ENCODE measurements at regions not wholly inside any gene's neighbourhood (a gene's known extent, or its start where the extent isn't known, plus 50 kb on each side); places are given as distances from the start of the nearest gene placed in this dataset.

DNA sequence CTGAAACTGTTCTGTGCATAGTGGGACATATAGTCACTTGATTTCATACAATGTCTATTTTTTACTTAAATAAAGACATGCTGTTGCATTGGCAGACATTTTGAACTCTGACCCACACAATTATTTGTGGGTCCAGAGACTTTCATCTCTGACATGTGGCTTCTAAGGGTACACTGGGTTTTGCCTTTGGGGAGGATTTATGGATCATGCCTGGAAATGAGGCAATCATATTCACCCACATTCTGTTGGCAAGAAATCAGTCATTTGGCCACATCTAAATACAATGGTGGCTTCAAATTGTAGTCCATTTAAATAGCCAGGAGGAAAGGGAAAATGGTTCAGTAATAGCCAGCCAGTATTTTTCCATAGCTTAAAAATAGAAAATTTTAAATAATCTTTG is 238.3 kb upstream of the KLF12 start:
- no peak overlapping the region for H3K9ac ChIP-seq (ENCODE audit: insufficient read depth, low read depth, low read length)
- H2AFZ ChIP-seq (ENCODE audit: low read length): no peak overlapping the region
- H3K9me3 ChIP-seq (ENCODE audit: low read length): no peaks in the 10 kb centered on the region
- no peaks in the 10 kb centered on the region for H3K79me2 ChIP-seq (ENCODE audit: insufficient read depth, low read length)
- TF ChIP-seq, protein P1, sequence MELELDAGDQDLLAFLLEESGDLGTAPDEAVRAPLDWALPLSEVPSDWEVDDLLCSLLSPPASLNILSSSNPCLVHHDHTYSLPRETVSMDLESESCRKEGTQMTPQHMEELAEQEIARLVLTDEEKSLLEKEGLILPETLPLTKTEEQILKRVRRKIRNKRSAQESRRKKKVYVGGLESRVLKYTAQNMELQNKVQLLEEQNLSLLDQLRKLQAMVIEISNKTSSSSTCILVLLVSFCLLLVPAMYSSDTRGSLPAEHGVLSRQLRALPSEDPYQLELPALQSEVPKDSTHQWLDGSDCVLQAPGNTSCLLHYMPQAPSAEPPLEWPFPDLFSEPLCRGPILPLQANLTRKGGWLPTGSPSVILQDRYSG (CRISPR knock-in tag; IDR thresholded peaks at IDR 0.05): no peak
- TF ChIP-seq SRSF4 (IDR thresholded peaks at IDR 0.05; ENCODE audit: low read depth, low read length, poor library complexity, severe bottlenecking): no peak
- in situ Hi-C loops (cut with HindIII; ENCODE audit: extremely low pct_ligation_motif_present, low pct_unique_long_range_greater_than_20kb): no loop called here
- no peaks in the 10 kb centered on the region for H3K27me3 ChIP-seq (ENCODE audit: control insufficient read depth in 1 of 2, insufficient read depth in 2 of 2, low read length in 2 of 2)
- POLR2A ChIA-PET: no interaction called here
- BruUV-seq (replicated peaks): no TSS peak
- CTCF ChIA-PET (ENCODE audit: low intra/inter-chr PET ratio, low total read pairs): no interaction called here
- ATAC-seq (no peak), FAIRE-seq (no peak), DNase-seq (ENCODE audit: low spot score) (no peak)
- no peaks in the 10 kb centered on the region for H4K20me1 ChIP-seq (ENCODE audit: insufficient read depth, low read length)
- H3K36me3 ChIP-seq (replicated peaks in 1 of 2; ENCODE audit: control insufficient read depth in 1 of 2, insufficient read depth in 2 of 2, low read length in 2 of 2): no peaks in the 10 kb centered on the region
- intact Hi-C loops (cut with micrococcal nuclease; ENCODE audit: unreplicated experiment): no loop called here
- H3K4me3 ChIP-seq (replicated peaks in 1 of 3; ENCODE audit: insufficient read depth in 1 of 3, low read depth in 2 of 3, low read length in 3 of 3): no peak overlapping the region
- H3K4me1 ChIP-seq (ENCODE audit: insufficient read depth, low read length): no peaks in the 10 kb centered on the region
- no peak overlapping the region for H3K4me2 ChIP-seq (ENCODE audit: low read depth, low read length)
- H3K27ac ChIP-seq (ENCODE audit: extremely low read length, insufficient read depth, low read length): no peak overlapping the region

DNA sequence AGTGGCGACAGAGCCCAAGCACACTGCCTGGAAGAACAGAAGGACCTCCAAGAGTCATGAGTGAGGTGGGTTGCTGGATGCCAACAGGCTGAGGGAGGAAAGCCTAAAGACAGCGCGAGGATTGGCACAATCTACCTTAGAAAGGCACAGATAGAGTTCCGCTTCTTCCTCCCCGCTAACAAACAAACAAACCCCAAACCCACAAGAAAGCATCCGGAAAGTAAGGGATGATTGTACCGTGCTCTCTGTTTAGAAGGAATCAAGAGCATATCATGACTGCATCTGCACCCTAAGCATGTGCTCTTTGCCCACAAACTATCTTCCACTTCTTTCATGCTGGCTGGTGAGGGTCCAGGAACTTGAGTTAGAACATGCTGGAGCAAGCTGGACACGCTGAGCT is 233.0 kb upstream of the KLF12 start:
- DNase-seq (ENCODE audit: low spot score): no peak
- Histone ChIP-seq H3K4me2 (ENCODE audit: low read depth, low read length) (no peak overlapping the region), H3K36me3 (replicated peaks in 1 of 2; ENCODE audit: control insufficient read depth in 1 of 2, insufficient read depth in 2 of 2, low read length in 2 of 2) (no peaks in the 10 kb centered on the region), H3K4me3 (replicated peaks in 1 of 3; ENCODE audit: insufficient read depth in 1 of 3, low read depth in 2 of 3, low read length in 3 of 3) (no peak overlapping the region), H3K9me3 (ENCODE audit: low read length) (no peaks in the 10 kb centered on the region), H2AFZ (ENCODE audit: low read length) (no peak overlapping the region), H4K20me1 (ENCODE audit: insufficient read depth, low read length) (no peaks in the 10 kb centered on the region), H3K9ac (ENCODE audit: insufficient read depth, low read depth, low read length) (no peak overlapping the region), H3K27me3 (ENCODE audit: control insufficient read depth in 1 of 2, insufficient read depth in 2 of 2, low read length in 2 of 2) (no peaks in the 10 kb centered on the region), H3K27ac (ENCODE audit: extremely low read length, insufficient read depth, low read length) (no peak overlapping the region), H3K4me1 (ENCODE audit: insufficient read depth, low read length) (no peaks in the 10 kb centered on the region), H3K79me2 (ENCODE audit: insufficient read depth, low read length) (no peaks in the 10 kb centered on the region)
- 78% methylated on average over 8 of the region's 8 CpGs for WGBS (ENCODE audit: low lambda C conversion rate)
- intact Hi-C loops (cut with micrococcal nuclease; ENCODE audit: unreplicated experiment) (no loop called here), in situ Hi-C loops (cut with HindIII; ENCODE audit: extremely low pct_ligation_motif_present, low pct_unique_long_range_greater_than_20kb) (no loop called here)
- no peak for FAIRE-seq
- ChIA-PET POLR2A (no interaction called here), CTCF (ENCODE audit: low intra/inter-chr PET ratio, low total read pairs) (no interaction called here)
- no TSS peak for BruUV-seq (replicated peaks)
- ATAC-seq: no peak
- TF ChIP-seq ZNF30 (CRISPR knock-in tag; IDR thresholded peaks at IDR 0.05) (no peak), ZNF768 (CRISPR knock-in tag; IDR thresholded peaks at IDR 0.05) (no peak), HDAC2 (CRISPR knock-in tag; IDR thresholded peaks at IDR 0.05) (no peak), HOXA9 (CRISPR knock-in tag; IDR thresholded peaks at IDR 0.05; ENCODE audit: borderline replicate concordance) (no peak), ZNF33B (CRISPR knock-in tag; IDR thresholded peaks at IDR 0.05) (no peak), ZNF10 (CRISPR knock-in tag; IDR thresholded peaks at IDR 0.05; ENCODE audit: borderline replicate concordance, low read depth) (no peak), MYNN (CRISPR knock-in tag; IDR thresholded peaks at IDR 0.05; ENCODE audit: low read depth) (no peak), PHF8 (CRISPR knock-in tag; IDR thresholded peaks at IDR 0.05) (no peak), ZNF670 (CRISPR knock-in tag; IDR thresholded peaks at IDR 0.05; ENCODE audit: borderline replicate concordance) (no peak), ISL2 (CRISPR knock-in tag; IDR thresholded peaks at IDR 0.05) (no peak)
- TF ChIP-seq, protein P2, sequence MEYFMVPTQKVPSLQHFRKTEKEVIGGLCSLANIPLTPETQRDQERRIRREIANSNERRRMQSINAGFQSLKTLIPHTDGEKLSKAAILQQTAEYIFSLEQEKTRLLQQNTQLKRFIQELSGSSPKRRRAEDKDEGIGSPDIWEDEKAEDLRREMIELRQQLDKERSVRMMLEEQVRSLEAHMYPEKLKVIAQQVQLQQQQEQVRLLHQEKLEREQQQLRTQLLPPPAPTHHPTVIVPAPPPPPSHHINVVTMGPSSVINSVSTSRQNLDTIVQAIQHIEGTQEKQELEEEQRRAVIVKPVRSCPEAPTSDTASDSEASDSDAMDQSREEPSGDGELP (IDR thresholded peaks at IDR 0.05; ENCODE audit: borderline replicate concordance, low read depth): no peak
- TF ChIP-seq, protein P3, sequence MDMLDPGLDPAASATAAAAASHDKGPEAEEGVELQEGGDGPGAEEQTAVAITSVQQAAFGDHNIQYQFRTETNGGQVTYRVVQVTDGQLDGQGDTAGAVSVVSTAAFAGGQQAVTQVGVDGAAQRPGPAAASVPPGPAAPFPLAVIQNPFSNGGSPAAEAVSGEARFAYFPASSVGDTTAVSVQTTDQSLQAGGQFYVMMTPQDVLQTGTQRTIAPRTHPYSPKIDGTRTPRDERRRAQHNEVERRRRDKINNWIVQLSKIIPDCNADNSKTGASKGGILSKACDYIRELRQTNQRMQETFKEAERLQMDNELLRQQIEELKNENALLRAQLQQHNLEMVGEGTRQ (IDR thresholded peaks at IDR 0.05; ENCODE audit: low read depth, low read length): no peak
- TF ChIP-seq, protein P3 (CRISPR knock-in tag; IDR thresholded peaks at IDR 0.05; ENCODE audit: borderline replicate concordance): no peak
- TF ChIP-seq, protein P4, sequence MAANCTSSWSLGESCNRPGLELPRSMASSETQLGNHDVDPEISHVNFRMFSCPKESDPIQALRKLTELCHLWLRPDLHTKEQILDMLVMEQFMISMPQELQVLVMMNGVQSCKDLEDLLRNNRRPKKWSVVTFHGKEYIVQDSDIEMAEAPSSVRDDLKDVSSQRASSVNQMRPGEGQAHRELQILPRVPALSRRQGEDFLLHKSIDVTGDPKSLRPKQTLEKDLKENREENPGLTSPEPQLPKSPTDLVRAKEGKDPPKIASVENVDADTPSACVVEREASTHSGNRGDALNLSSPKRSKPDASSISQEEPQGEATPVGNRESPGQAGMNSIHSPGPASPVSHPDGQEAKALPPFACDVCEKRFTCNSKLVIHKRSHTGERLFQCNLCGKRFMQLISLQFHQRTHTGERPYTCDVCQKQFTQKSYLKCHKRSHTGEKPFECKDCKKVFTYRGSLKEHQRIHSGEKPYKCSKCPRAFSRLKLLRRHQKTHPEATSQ (CRISPR knock-in tag; IDR thresholded peaks at IDR 0.05; ENCODE audit: borderline replicate concordance): no peak
